BLaER1 treated with 17β-estradiol and CSF1 and Interleukin-3, amounts not matched to agents 10 nM and 100 nM (cell line): ENCODE measurements at regions not wholly inside any gene's neighbourhood (a gene's known extent, or its start where the extent isn't known, plus 50 kb on each side); places are given as distances from the start of the nearest gene placed in this dataset.

ENCODE experiments used
- H3K27ac ChIP-seq, 11 experiments: shearing (Covaris generic); formaldehyde crosslinking; 2 replicates each; pipeline ENCODE4 v1.8.1; 2022
- H3K27me3 ChIP-seq, 11 experiments: shearing (Covaris generic); formaldehyde crosslinking; 2 replicates each; pipeline ENCODE4 v1.8.1; 2022
- H3K36me3 ChIP-seq, 11 experiments: shearing (Covaris generic); formaldehyde crosslinking; 2 replicates each; pipeline ENCODE4 v1.8.1; 2022
- H3K4me1 ChIP-seq, 10 experiments: shearing (Covaris generic); formaldehyde crosslinking; 2 replicates each; pipeline ENCODE4 v1.8.1; 2022
- H3K4me2 ChIP-seq, 11 experiments: shearing (Covaris generic); formaldehyde crosslinking; 2 replicates each; pipeline ENCODE4 v1.8.1; 2022
- H3K4me3 ChIP-seq, 10 experiments: shearing (Covaris generic); formaldehyde crosslinking; 2 replicates each; pipeline ENCODE4 v1.8.1; 2022
- H3K9ac ChIP-seq, 11 experiments: shearing (Covaris generic); formaldehyde crosslinking; 2 replicates each; pipeline ENCODE4 v1.8.1; 2022
- H3K9me3 ChIP-seq, 11 experiments: shearing (Covaris generic); formaldehyde crosslinking; replicated peaks in 1 of 11; 2 replicates each; pipeline ENCODE4 v1.8.1; 2022
- H4K20me1 ChIP-seq, 11 experiments: shearing (Covaris generic); formaldehyde crosslinking; 2 replicates each; pipeline ENCODE4 v1.8.1; 2022
- Cebpa-rat ChIP-seq, 11 experiments: shearing (Covaris generic); IDR thresholded peaks; 2 replicates each; pipeline ENCODE4 v1.8.1; 2022

DNA sequence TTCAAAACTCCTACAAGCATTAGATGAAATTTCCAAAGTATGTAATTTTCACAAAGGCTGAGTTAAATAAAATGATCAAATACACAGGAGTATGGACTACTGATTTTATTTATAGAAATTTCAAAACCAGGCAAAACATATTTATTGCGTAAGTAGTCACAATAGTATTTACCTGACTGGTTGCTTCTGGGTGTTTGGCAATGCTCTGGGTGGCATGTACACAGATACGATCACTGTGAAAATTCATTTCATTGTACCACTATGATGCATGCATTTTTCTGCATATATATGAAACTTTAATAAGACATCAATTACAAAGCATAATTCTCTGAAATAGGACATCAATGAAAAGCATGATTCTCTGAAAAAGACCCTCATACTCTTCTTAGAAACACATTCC, 384.2 kb downstream of the TLL1 start:
- Histone ChIP-seq H4K20me1 (no peaks in the 10 kb centered on the region), H3K27me3 (no peaks in the 10 kb centered on the region), H3K36me3 (no peaks in the 10 kb centered on the region), H3K4me2 (no peak overlapping the region), H3K4me3 (no peak overlapping the region), H3K4me1 (no peaks in the 10 kb centered on the region), H3K27ac (no peak overlapping the region), H3K9me3 (no peaks in the 10 kb centered on the region), H3K9ac (no peak overlapping the region)
- TF ChIP-seq Cebpa-rat (IDR thresholded peaks at IDR 0.05) = no peak

DNA sequence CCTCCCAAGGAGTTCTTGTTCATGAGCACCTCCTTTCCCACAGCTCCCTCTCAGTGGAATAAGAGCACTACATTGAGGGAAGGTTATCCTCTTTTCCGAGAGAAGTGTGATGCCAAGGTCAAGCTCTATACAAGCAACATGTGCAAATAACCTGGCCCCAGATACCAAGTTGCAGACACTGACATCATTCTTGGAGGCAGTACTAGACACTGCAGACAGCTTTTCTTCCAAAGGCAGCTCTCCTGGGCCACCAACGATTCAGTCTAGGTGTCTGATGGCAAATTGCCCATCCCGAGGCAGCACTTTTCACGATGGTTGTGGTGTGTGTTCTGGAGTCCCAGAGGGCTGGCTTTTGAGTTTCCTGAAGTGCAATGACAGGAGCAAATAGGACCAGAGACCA, 384.9 kb downstream of the TLL1 start:
- Histone ChIP-seq H3K9ac (no peak overlapping the region), H3K4me2 (no peak overlapping the region), H3K27me3 (no peaks in the 10 kb centered on the region), H3K4me3 (no peak overlapping the region), H3K9me3 (no peaks in the 10 kb centered on the region), H3K4me1 (no peaks in the 10 kb centered on the region), H4K20me1 (no peaks in the 10 kb centered on the region), H3K27ac (no peak overlapping the region), H3K36me3 (no peaks in the 10 kb centered on the region)
- no peak for TF ChIP-seq Cebpa-rat (IDR thresholded peaks at IDR 0.05)

DNA sequence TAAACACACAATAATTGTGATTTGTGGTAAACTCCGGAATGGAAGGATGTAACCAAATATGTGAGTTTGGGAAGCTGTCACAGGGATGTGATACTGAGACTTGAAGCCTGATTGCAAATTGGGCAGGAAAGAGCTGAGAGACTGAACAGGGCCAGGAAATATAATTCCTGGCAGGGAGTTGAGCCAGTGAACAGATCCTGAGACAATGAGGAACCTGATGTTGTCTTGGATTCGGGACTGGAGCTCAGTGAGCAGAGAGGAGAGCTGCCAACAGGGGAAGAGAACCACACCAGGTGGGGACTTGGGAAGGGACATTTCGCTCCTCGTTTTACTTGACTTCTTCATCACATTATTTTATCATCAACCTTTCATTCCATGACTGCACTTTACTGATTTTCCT, 386.0 kb downstream of the TLL1 start:
- Histone ChIP-seq H3K4me1 (no peaks in the 10 kb centered on the region), H3K4me3 (no peak overlapping the region), H3K9me3 (no peaks in the 10 kb centered on the region), H3K4me2 (no peak overlapping the region), H4K20me1 (no peaks in the 10 kb centered on the region), H3K9ac (no peak overlapping the region), H3K36me3 (no peaks in the 10 kb centered on the region), H3K27me3 (no peaks in the 10 kb centered on the region), H3K27ac (no peak overlapping the region)
- TF ChIP-seq Cebpa-rat (IDR thresholded peaks at IDR 0.05) = no peak

DNA sequence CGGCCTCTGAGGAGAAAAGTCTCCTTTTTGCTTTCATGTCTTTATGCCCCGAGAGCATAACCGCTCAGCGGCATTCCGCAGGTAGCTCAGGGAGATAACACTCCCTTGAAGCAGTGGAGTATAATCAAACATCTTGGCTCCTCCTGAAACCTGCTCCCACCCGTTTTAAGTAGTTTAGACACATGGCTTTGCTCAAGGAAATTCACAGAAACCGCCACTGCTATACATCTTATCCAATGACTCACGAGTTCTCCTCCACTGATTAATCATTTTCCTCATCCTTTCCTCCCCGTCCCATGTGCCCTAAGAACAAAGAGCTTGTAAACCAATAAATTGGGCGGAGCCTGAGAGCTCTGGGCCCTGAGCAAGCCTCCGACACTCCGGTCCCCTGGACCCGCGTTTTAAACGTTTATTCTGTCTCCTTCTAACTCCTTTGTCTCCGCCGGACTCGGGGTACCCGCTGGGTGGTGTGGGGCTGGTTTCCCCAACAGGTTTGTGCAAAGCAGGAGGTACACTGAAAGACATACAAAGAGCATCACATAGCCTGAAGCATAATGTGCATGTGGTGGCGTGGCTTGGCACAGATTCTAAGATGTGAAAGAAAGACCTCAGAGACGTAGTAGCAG, 401.2 kb downstream of the TLL1 start:
- no peaks in the 10 kb centered on the region for H3K27me3 ChIP-seq

DNA sequence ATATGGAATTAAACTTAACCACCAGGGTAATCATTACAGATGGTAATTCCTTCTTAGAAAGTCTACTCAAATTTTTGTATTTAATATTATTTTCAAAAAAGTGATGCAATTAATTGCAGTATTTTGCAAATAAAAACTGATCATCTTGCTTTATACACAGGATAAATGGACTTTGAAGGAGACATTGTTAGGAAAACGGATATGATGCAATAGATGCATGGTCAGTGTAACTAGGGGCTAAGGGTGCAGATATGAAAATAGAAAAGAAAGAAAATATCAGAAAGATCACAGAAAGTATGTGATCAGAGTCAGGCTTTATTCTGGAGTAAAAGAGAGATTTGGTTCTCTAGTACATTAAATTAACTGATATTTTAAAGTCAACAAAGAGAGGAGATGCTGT, 401.7 kb downstream of the TLL1 start:
- H4K20me1 ChIP-seq = no peaks in the 10 kb centered on the region
- H3K4me1 ChIP-seq = no peaks in the 10 kb centered on the region
- TF ChIP-seq Cebpa-rat (IDR thresholded peaks at IDR 0.05) = no peak
- H3K4me3 ChIP-seq = no peak overlapping the region
- H3K4me2 ChIP-seq = no peak overlapping the region
- H3K9me3 ChIP-seq = no peaks in the 10 kb centered on the region
- H3K27ac ChIP-seq = no peak overlapping the region
- no peaks in the 10 kb centered on the region for H3K36me3 ChIP-seq
- H3K27me3 ChIP-seq = no peaks in the 10 kb centered on the region
- no peak overlapping the region for H3K9ac ChIP-seq

More for the DNA sequence above, 401.2 kb downstream of the TLL1 start:
- Histone ChIP-seq H3K9ac (no peak overlapping the region), H3K4me1 (no peaks in the 10 kb centered on the region), H4K20me1 (no peaks in the 10 kb centered on the region), H3K4me3 (no peak overlapping the region), H3K9me3 (no peaks in the 10 kb centered on the region), H3K27ac (no peak overlapping the region), H3K4me2 (no peak overlapping the region), H3K36me3 (no peaks in the 10 kb centered on the region)
- TF ChIP-seq Cebpa-rat (IDR thresholded peaks at IDR 0.05) = no peak

DNA sequence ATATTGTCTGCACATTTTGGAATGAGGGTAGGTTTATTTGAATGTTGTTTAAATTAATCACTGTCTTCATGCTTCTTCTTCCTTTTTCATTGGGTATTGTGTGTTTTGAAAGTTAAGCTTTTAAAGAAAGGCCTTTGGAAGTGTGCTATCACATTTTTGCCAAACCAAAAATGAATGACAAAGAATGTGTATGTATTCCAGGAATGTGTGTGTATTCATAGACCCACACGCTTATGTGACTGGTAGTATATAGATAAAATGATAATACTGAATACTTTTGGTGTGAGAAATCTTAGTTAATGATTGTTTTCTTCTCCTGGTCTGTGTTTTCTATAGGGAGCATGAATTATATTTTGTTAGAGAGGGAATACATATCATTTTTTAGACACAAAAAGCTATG, 404.4 kb downstream of the TLL1 start:
- TF ChIP-seq Cebpa-rat (IDR thresholded peaks at IDR 0.05) = no peak
- H3K27ac ChIP-seq = no peak overlapping the region
- no peaks in the 10 kb centered on the region for H3K36me3 ChIP-seq
- H3K4me2 ChIP-seq = no peak overlapping the region
- H3K9me3 ChIP-seq = no peaks in the 10 kb centered on the region
- H3K27me3 ChIP-seq = no peaks in the 10 kb centered on the region
- no peaks in the 10 kb centered on the region for H3K4me1 ChIP-seq
- no peak overlapping the region for H3K4me3 ChIP-seq
- no peaks in the 10 kb centered on the region for H4K20me1 ChIP-seq
- H3K9ac ChIP-seq = no peak overlapping the region

DNA sequence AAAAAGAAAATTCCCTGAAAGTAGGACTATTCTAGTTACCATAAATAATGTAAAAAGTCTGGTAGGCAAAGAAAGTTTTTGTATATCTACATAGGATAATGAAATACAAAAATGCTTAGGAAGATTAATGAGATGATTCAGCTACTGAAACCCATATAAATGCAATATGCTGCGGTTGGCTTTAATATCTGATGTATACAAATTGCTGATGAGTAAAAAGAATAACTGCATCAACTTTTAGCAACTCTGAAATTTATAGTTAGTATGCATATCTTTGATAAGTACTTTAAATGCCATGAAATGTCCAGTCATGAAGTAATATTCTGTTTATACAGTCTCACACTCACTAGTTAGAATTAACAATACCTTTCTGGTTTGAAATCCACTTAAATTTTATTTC, 404.8 kb downstream of the TLL1 start:
- no peaks in the 10 kb centered on the region for H3K27me3 ChIP-seq
- no peaks in the 10 kb centered on the region for H3K36me3 ChIP-seq
- H3K9me3 ChIP-seq = no peaks in the 10 kb centered on the region
- no peak overlapping the region for H3K4me3 ChIP-seq
- H3K4me2 ChIP-seq = no peak overlapping the region
- no peak for TF ChIP-seq Cebpa-rat (IDR thresholded peaks at IDR 0.05)
- no peaks in the 10 kb centered on the region for H3K4me1 ChIP-seq
- no peaks in the 10 kb centered on the region for H4K20me1 ChIP-seq
- H3K27ac ChIP-seq = no peak overlapping the region
- no peak overlapping the region for H3K9ac ChIP-seq

DNA sequence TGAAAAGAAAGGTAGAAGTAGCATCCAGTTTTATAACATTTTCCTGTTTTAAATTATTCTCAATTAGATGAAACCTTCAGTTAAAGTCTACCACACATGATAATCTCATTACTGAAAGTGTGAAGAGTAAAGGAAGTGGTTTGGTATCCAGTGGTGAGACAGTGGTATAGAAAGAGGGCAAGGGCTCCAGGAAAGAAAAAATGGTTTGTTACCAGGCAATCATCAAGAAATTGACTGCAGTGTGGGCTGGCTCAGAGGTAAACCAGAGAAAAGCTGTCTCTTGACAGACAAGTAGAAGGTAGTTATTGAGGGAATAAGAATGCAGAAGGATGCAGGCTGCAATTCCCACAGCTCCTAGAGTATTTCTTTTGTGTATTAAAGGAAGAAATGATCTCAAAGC, 406.2 kb downstream of the TLL1 start:
- Histone ChIP-seq H3K4me1 (no peaks in the 10 kb centered on the region), H3K9me3 (no peaks in the 10 kb centered on the region), H4K20me1 (no peaks in the 10 kb centered on the region), H3K4me2 (no peak overlapping the region), H3K27ac (no peak overlapping the region), H3K27me3 (no peaks in the 10 kb centered on the region), H3K36me3 (no peaks in the 10 kb centered on the region), H3K9ac (no peak overlapping the region), H3K4me3 (no peak overlapping the region)
- TF ChIP-seq Cebpa-rat (IDR thresholded peaks at IDR 0.05) = no peak

DNA sequence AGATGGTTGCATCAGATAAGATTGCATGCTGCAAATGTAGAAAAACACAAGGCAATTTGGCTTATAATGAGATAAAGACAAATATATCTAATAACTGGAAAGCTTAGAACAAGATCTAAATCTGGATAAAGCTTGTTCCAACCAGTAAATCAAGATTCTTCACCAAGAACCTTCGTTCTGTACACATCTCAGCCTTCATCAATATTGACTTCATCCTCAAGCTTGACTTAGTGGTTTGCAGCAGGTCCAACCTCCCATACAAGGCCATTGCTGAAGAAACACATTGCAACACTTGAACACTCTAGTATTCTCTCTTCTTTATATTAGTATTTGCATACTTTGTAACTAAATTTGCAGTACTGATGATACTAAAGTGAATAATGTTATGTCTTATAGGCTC, 407.6 kb downstream of the TLL1 start:
- H3K27ac ChIP-seq = no peak overlapping the region
- H3K36me3 ChIP-seq = no peaks in the 10 kb centered on the region
- H3K9ac ChIP-seq = no peak overlapping the region
- H3K4me2 ChIP-seq = no peak overlapping the region
- no peaks in the 10 kb centered on the region for H3K9me3 ChIP-seq
- H3K27me3 ChIP-seq = no peaks in the 10 kb centered on the region
- H3K4me3 ChIP-seq = no peak overlapping the region
- no peaks in the 10 kb centered on the region for H3K4me1 ChIP-seq
- H4K20me1 ChIP-seq = no peaks in the 10 kb centered on the region
- no peak for TF ChIP-seq Cebpa-rat (IDR thresholded peaks at IDR 0.05)

DNA sequence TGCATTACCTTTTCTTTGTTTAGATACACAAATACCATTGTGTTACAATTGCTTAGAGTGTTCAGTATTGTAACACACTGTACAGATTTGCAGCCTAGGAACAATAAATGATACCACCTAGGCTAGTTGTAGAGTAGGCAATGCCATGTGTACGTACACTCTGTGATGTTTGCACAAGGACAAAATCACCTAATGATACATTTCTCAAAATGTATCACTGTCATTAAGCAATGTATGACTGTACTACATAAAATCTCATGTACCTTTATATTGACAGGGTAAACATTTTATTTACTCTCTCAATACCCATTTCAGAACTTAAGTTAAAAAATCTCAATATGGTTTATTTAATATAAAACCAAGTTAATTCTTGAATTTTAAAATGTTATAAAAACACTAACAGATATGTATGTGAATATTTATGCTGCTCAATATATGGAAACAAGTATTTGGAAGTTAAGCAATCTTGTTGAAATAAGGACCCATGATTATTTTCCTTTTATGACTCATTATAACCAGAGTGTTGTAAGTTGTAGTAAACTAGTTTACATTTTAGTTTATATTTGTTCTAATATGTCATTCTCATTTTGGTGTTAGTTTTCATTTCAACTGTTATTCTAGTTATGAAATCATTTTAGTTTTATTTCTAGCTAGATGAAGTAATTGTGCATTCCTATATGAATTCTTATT, 409.2 kb downstream of the TLL1 start:
- Histone ChIP-seq H3K27ac (no peak overlapping the region), H3K36me3 (no peaks in the 10 kb centered on the region), H3K9me3 (no peaks in the 10 kb centered on the region), H3K4me1 (no peaks in the 10 kb centered on the region), H3K4me2 (no peak overlapping the region), H4K20me1 (no peaks in the 10 kb centered on the region), H3K9ac (no peak overlapping the region), H3K4me3 (no peak overlapping the region), H3K27me3 (no peaks in the 10 kb centered on the region)
- TF ChIP-seq Cebpa-rat (IDR thresholded peaks at IDR 0.05) = no peak
